Fibroblast of lung (primary cell): ENCODE measurements at regions not wholly inside any gene's neighbourhood (a gene's known extent, or its start where the extent isn't known, plus 50 kb on each side); places are given as distances from the start of the nearest gene placed in this dataset.

Source experiments
- EZH2 ChIP-seq: IDR thresholded peaks from 2 replicates; pipeline ENCODE4 v1.5.1; 2012; ENCODE audit warnings: low read length, control low read depth, mild to moderate bottlenecking; ENCODE audit errors: missing control alignments
- TF ChIP-seq, protein P1 (sequence below), 2 donors: IDR thresholded peaks in 1 of 2; conservative IDR thresholded peaks in 1 of 2; 1 replicate in 1 of 2; 2 replicates in 1 of 2; pipeline ENCODE4 v1.5.1; 2011 to 2012; ENCODE audit warnings: low read length in 2 of 2, control low read depth in 1 of 2, inconsistent platforms in 1 of 2, low read depth in 1 of 2, mild to moderate bottlenecking in 1 of 2

GRCh38 chr19:28501976-28502375, 711.0 kb downstream of the UQCRFS1 start:
- TF ChIP-seq, protein P1, sequence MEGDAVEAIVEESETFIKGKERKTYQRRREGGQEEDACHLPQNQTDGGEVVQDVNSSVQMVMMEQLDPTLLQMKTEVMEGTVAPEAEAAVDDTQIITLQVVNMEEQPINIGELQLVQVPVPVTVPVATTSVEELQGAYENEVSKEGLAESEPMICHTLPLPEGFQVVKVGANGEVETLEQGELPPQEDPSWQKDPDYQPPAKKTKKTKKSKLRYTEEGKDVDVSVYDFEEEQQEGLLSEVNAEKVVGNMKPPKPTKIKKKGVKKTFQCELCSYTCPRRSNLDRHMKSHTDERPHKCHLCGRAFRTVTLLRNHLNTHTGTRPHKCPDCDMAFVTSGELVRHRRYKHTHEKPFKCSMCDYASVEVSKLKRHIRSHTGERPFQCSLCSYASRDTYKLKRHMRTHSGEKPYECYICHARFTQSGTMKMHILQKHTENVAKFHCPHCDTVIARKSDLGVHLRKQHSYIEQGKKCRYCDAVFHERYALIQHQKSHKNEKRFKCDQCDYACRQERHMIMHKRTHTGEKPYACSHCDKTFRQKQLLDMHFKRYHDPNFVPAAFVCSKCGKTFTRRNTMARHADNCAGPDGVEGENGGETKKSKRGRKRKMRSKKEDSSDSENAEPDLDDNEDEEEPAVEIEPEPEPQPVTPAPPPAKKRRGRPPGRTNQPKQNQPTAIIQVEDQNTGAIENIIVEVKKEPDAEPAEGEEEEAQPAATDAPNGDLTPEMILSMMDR (conservative IDR thresholded peaks at IDR 0.05 in 1 of 2, IDR thresholded peaks at IDR 0.05 in 1 of 2; ENCODE audit: low read depth in 1 of 2, low read length in 2 of 2): no peak
- no peak for TF ChIP-seq EZH2
